ENCODE measurements at regions not wholly inside any gene's neighbourhood (a gene's known extent, or its start where the extent isn't known, plus 50 kb on each side); places are given as distances from the start of the nearest gene placed in this dataset.
"Not testable (repeated sequence)": the region's sequence is repeated elsewhere in the genome, so short reads cannot be mapped to it uniquely, and the experiment has no call there.

- DNase-seq: peak; percentile 52 to 65
These were observed 210.4 kb upstream of the ADO start for GRCh38 chr10:62594093-62594520.

GRCh38 chr10:62597226-62597625 lies 207.3 kb upstream of the ADO start:
- no peak for DNase-seq

DNA sequence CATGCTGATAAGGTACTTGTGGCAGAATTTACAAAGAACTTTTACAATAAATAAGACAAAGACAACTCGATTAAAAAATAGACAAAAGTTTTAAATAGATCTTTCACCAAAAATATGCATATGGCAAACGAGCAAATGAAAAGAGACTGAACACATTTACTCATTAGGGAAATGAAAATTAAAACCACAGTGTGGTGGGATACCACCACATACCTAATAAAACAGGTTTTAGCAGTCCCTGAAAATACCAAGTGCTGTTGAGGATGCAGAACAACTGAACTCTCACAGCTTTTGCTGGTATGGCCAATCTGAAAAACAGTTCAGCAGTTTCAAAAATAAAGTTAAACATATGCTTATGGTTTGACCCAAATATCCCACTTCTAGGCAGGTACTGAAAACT lies 205.4 kb upstream of the ADO start:
- DNase-seq: no peak

DNA sequence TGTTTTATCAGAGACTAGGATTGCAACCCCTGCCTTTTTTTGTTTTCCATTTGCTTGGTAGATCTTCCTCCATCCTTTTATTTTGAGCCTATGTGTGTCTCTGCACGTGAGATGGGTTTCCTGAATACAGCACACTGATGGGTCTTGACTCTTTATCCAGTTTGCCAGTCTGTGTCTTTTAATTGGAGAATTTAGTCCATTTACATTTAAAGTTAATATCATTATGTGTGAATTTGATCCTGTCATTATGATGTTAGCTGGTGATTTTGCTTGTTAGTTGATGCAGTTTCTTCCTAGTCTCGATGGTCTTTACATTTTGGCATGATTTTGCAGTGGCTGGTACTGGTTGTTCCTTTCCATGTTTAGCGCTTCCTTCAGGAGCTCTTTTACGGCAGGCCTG lies 198.0 kb upstream of the ADO start:
- DNase-seq: not testable (repeated sequence)

DNA sequence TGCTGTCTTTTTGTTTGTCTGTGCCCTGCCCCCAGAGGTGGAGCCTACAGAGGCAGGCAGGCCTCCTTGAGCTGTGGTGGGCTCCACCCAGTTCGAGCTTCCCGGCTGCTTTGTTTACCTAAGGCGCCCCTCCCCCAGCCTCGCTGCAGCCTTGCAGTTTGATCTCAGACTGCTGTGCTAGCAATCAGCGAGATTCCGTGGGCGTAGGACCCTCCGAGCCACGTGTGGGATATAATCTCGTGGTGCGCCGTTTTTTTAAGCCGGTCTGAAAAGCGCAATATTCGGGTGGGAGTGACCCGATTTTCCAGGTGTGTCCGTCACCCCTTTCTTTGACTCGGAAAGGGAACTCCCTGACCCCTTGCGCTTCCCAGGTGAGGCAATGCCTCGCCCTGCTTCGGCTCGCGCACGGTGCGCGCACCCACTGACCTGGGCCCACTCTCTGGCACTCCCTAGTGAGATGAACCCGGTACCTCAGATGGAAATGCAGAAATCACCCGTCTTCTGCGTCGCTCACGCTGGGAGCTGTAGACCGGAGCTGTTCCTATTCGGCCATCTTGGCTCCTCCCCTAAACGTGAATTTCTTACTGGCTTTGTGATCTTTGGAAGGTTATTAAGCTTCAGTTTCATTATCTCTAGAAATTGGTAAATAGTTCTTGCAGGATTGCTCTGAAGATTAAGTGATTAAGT lies 196.2 kb upstream of the ADO start:
- not testable (repeated sequence) for DNase-seq

- DNase-seq: peak; percentile 58 to 59
These were observed 193.8 kb upstream of the ADO start for GRCh38 chr10:62610649-62611229.

- no peak for DNase-seq
These were observed 191.1 kb upstream of the ADO start for GRCh38 chr10:62613424-62613823.

DNA sequence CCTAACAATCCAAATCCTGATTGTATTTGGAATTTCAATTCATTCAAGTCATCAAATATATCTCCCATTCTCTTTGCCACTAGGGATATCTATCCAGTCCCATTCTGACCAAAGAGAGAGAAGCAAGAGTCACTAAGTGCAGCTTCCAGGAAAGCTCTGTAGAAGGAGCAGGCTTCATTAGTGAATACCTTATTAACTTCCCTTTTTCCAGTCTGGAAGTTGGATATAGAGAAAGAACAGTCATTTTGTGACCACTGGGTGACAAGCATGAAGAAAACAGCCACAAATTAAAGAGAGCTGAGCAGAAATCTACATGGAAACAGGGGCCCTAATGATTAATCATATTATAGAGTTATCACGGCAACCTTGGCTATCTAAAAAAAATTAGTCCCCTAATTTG lies 190.7 kb upstream of the ADO start:
- DNase-seq: no peak

DNA sequence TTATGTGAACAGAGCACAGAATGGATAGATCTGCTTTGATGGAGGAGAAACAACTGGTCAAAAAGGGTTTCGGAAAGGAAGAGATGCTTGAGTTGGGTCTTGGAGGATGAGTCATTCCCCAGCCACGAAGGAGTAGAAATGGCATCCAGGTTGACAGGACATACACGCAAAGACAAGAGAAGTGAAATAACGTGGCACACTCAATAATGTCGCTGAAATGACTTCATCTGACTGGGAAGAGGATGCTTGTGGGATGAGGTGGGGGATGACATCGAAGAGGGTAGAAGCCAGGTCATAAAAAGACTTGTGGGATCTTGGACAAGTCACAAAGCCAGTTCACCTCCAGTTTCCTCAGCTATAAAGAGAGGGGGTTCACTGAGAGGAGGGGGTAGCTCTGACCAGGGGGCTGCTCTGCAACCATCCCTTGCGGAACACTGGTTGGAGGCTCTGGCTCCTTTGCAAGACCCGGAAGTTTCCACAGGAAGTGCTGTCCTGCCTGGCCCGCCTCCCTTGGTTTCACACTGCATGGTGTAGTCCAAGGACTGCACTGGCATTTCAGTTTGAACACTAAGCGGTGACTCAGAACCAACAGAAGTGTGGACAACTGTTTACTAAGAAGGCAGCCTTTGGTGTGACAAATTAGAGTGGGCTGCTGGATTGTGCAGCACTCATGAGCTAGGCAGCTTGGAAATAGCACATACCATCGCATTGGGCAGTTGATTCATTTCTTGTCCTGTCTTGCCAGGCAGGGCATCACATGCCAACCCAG lies 189.9 kb upstream of the ADO start:
- DNase-seq: no peak

- DNase-seq: no peak
These were observed 187.5 kb upstream of the ADO start for GRCh38 chr10:62616885-62617590.

- DNase-seq: peak in 1 of 2 experiments; percentile 5
These were observed 186.9 kb upstream of the ADO start for GRCh38 chr10:62617652-62618051.

DNA sequence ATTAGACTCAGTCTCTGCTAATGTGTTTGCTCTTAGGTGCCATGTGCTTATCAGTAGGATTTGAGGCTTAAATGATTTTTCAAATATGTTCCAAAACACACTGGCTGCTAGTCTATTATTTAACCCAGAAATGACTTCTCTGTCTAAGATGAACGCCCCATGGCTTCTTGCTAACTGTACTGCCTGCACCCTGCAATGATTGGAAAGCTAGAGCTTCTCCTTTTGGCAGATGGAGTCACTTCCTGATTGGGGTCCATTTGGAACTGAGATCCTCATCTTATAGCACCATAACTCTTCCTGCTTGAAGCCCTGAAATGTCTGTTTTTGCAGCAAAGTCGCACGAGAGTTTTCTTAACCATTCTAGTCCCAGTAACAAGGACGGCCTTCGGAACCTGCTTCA lies 186.5 kb upstream of the ADO start:
- DNase-seq: no peak

DNA sequence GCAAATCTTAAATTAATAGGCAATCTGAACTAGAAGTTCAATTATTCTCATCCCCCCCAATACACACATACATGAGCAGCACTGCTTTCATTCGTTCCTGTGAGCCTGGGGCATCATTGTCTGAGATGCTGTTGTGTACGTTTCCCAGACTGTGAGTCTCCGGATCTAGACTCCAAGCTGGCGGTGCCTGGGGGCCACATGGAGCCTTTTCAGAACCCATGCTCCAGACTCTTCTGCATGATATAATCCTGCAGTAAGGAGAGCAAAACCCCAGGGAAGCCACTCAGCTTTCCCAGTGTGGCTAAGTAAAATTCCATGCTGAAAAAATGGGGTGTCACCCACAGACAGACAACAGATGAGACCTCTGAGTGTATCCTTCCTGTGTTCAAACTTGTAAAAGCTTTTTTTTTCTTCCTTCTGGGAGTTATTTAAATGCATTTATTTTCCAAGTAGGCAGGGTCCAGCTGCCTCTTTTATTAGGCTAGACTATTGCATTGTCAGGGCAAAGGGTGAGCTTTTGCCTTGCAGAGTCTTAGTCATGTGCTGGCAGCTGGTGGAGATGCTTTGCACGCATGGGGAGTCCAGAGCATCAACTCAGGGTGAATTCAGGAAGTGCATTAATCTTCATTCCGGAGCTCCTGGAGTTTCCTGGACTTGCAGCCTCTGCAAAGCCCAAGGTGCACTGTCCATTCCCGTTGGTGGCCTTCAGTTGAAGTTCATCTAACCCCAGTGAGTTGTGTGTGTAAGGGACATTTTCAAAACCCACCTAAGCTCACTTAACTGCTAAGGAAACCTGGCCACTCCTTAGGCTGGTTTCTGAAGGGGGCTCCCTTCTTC lies 185.7 kb upstream of the ADO start:
- DNase-seq: peak; percentile 71 to 80

GRCh38 chr10:62619413-62619738 lies 185.1 kb upstream of the ADO start:
- peak; percentile 64 to 75 for DNase-seq

- DNase-seq: peak; percentile 82 to 88
These were observed 184.0 kb upstream of the ADO start for GRCh38 chr10:62620491-62620890.

GRCh38 chr10:62623223-62623622 lies 181.3 kb upstream of the ADO start:
- DNase-seq: no peak

GRCh38 chr10:62625484-62625883 lies 179.0 kb upstream of the ADO start:
- no peak for DNase-seq

- no peak for DNase-seq
These were observed 178.4 kb upstream of the ADO start for GRCh38 chr10:62626079-62626478.

DNA sequence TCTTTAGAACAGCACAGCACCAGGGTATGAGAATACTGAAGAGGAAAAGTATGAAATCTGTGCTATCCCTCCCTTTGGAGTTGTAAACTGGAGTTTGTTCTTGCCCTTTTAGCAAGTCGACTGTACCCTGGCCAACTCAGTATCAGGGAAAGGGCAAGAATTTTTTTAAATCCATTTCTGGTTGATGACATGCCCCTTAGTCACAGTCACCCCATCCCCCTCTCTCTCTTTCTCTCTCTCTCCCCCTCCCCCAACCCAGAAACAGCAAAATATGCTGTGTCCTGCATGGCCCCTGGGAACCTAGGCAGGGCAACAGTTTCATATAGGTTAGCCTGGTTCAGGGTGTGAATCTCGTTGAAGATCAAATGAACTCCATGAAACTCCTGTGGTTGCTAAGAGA lies 177.7 kb upstream of the ADO start:
- DNase-seq: no peak

DNA sequence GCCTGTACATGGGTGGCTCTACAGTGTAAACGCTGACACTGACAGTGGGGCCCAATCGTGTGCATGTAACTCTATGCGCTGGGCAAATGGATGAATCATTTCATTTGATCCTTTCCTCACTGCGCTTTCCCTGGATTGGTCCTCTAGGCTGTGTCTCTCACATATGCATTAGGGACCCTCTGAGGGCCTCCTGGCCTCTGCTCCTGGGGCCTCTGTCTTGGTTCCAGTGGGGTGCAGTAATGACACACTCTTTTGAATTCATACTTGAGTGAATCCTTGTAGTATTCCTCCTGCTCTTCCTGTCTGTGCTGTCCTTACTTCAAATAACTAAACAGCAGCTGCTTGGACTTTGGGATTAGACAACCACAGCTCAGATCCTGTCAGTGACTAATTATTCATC lies 176.5 kb upstream of the ADO start:
- DNase-seq: no peak

GRCh38 chr10:62631241-62631640 lies 173.3 kb upstream of the ADO start:
- DNase-seq: no peak

- peak; percentile 39 to 44 for DNase-seq
These were observed 172.3 kb upstream of the ADO start for GRCh38 chr10:62632071-62632809.
